Midbrain (tissue), 1 donor: ENCODE measurements at regions not wholly inside any gene's neighbourhood (a gene's known extent, or its start where the extent isn't known, plus 50 kb on each side); places are given as distances from the start of the nearest gene placed in this dataset.
"Not testable (repeated sequence)": the region's sequence is repeated elsewhere in the genome, so short reads cannot be mapped to it uniquely, and the experiment has no call there.

ENCODE experiments used
- DNase-seq: peaks from one replicate; lab custom pipeline; 2025; lab: John Stamatoyannopoulos, UW

DNA sequence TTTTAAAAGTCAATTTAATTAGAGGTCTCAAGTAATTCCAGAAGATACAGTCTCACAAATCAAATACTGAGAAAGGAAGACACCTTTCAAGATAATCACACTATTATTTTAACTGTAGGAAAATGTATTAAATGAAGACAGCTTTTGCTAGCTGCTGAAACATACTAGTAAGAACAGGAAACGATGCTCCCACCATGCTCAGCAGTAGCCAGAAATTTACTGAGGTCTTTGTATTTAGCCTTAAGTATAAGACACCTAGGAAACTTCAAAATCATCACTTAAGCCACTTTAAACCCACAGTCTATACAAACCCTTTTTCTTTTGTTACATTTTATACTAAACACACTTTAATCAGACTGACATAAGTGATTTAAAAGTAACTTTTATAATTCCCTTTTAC is 72.7 kb upstream of the NPIPB12 start:
- not testable (repeated sequence) for DNase-seq

DNA sequence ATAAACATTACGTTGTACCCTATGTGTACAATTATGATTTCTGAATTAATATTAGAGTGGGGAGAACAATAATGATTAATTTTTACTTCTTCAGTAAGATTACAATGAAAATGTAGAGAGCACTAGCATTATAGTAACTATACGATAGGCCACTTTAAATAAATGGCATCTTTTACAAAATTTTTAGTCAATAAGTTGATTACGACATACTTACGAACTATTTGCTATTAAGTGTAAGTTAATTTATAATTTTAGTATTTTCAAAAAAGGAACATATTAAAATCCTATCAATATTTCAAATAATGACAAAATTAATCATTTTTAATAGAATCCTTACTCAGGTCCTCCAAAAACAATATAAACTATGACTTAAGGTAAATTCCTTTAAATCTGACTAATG is 75.6 kb upstream of the NPIPB12 start:
- DNase-seq: not testable (repeated sequence)

DNA sequence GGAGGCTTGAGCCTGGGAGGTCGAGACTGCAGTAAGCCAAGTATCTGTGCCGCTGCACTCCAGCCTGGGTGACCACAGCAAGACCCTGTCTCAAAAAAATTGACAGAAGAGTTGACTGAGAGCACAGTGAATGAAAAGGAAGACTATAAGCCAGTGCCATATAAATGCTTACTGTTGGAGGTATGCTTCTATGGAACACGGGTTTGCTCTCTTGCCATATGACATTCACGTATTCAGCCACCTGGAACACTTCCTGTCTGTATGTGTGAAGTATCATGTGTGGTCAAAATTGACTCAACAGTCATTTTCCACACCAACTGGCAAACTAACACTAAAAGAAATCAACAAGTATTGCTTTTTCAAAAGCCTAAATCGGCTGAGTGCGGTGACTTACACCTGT is 71.1 kb upstream of the SPN start:
- DNase-seq: not testable (repeated sequence)

DNA sequence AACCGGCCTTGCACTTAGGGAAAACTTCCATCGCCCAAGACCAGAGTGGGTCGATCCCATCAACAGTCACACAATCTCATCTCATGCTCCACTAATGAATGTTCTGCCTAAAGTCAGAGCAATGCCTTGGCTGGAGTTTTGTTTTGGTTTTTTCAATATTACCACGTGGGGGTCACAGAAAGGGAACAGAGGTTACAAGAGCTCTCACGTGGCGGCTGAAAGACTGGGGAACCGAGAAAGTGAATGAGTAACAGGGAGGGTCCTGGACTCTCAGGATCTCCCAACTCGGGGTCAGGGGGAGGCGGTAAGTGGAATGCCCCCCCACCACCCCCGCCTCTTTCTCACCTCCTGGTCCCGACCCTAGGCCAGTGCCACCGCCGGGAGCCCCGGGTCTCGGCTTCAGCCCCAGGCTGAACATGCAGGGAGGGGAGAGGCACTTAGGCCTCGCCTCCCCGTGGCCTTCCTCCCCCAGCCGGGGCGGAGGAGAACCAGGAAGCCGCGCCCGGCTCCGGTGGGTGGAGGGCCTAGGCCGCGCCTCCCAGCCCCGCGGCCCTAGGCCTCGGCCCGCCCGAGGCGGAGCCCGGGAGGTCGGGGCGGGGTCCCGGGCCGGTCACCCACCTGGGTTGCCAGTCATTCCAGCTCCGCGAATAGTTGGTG is 68.7 kb upstream of the SPN start:
- DNase-seq: not testable (repeated sequence)

DNA sequence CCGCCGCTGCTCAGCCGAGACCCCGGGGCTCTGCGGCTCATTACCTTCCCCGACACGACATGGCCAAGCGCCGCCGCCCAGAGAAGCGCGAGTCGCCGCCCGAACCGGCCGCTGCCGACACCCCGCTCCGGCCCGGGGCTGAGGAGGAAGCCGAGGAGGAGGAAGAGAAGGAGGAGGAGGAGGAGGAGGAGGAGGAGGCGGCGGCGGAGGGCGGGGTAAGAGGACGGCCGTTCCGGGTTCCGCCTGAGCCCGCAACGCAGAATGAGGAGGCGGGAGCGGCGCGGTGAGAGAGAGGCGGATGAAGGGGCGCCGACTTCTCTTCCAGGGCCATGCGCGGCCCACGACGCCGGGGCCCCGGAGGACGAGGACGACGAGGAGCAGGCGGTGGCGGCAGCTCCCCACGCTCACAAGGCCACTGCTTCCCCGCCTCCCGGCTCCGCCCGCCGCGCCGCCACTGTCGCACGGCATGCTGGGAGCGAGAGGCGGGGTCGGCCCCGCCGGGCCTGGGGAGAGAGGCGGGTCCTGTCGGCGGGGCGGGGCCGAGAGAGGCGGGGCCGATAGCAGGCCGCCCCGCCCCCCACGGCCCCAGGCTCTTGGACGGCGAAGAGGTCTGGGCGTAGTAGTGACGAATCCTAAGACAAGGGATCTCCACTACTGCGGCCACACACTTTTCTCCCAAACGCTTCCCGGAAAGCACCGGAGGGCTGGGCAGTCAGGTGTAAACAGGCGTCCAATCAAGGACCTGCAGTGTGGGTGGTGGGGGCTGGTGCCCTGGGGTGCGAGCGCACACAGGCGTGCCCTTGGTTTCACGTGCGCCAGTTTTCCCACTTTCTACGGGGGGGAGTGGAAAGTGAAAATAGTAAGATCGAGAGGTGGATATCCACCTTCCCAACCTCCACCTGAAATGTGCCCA is 67.9 kb upstream of the SPN start:
- DNase-seq: peak; percentile 93

DNA sequence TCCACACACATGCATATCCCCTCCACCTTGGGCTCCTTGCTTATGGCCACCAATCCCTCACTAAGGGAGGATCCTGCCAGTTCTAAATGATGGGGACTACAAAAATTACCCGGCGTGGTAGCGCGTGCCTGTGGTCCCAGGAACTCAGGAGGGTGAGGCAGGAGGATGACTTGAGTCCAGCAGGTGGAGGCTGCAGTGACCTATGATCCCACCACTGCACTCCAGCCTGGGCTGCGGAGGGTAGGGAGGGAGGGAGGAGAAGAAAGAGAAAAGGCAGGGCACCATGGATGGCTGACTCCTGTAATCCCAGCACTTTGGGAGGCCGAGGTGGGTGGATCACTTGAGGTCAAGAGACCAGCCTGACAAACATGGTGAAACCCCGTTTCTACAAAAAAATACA is 66.0 kb upstream of the SPN start:
- not testable (repeated sequence) for DNase-seq

DNA sequence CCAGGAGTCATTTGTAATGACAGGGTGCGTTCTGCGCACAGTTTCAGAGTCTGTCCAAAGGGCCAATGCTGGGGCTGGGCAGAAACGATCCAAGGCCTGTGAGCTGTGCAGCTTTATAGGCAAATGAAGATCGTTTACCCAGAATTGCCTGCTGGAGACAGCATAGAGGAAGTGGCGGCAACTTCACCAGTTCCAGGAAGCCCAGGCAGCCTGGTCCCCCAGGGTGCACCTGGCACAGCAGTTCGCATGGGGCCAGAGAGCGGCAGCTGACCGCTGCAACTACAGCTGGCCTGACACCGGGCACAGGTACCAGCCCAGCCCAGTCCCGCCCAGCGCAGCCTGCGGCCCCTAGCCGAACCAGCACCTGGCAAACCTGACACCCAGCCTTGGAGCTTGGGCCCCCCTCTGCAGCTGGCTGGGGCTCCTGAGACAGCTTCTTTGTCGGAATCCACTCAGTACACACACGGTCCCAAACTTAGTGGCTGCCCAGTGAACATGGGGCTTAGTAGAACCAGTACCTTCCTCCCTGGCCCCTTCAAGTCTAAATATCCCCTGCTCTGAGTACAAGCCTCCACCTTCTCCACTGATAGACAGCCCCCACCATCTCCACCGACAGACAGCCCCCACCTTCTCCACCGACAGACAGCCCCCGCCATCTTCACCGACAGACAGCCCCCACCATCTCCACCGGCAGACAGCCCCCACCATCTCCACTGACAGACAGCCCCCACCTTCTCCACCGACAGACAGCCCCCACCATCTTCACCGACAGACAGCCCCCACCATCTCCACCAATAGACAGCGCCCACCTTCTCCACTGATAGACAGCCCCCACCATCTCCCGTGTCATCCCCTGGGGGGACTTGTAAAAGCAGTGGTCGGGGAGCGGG is 62.7 kb upstream of the SPN start:
- not testable (repeated sequence) for DNase-seq

DNA sequence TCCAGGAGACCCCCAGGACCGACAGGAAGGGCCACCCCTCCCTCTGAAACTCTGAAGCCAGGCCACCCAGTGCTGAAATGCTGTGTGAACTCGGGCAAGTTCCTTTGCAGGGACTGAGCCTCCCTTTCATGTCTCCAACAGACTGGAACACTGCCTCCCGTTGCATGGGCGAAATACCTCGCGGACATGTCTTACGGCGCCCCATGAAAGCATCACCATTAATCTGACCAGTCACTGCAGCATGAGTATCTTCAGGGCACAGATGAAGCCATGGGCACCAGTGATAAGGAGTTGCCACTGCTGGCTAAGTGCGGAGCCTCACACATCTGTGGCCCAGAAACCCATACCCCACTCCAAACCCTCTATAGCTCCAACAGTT is 60.8 kb upstream of the SPN start:
- not testable (repeated sequence) for DNase-seq

DNA sequence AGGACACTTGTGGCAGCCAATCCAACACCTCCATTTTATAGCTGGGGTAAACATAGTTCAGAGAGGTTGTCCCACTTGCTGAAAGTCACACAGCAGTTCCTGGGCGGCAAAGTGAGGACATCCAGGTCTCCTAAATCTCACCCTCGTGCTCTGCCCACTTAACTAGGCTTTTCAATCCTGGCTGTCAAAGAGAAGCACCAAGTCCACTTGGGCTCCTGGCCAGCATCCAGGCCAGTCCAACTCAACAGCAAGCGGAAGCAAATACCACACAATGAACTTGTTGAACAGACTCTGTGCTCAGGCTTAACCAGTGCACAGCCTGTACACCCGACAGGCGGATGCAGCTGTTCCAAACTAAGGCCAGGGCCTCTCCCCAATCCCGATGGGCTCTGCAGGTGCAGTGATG is 60.4 kb upstream of the SPN start:
- not testable (repeated sequence) for DNase-seq

DNA sequence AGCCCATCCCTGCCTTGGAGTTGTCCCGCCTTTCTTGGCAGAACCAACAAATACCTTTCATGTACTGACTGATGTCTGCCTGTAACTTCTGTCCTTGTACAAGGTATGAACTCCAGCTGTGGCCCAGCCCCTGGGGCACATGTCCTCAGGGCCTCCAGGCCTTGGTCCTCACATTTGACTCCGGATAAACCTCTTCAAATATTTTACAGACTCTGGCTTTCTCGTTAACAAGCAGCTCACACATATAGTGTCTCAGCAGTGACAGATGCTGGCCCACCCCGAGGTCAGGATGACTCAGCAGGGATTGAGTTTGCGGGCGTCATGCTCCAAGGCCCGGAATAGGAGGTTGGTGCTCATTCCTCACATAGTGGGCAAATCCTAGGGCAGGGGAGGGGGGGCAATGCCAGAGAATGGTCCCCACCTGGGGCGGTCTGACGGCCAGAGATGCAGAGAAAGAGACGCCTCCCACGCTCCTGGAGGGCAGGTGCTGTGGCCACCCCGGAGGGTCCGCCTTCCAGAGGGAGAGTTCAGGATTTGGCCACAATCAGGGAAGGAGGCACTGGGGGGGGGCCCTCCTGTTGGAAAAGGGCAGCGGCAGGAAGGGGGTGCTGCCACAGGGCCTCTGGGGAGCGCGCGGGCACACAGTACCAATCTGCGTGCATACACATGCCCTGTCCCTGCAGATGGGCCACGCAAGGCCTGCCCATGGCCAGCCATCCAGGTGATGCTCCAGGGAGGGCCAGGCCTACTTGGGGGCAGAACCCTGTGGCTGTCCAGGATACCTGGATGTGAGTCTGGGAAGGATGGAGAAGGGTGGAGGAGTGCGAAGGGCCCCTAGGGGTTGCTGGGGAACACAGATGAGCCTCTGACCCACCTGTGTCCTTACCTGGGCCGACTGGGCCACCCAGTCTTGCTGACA is 58.2 kb upstream of the SPN start:
- peak; percentile 17 for DNase-seq

DNA sequence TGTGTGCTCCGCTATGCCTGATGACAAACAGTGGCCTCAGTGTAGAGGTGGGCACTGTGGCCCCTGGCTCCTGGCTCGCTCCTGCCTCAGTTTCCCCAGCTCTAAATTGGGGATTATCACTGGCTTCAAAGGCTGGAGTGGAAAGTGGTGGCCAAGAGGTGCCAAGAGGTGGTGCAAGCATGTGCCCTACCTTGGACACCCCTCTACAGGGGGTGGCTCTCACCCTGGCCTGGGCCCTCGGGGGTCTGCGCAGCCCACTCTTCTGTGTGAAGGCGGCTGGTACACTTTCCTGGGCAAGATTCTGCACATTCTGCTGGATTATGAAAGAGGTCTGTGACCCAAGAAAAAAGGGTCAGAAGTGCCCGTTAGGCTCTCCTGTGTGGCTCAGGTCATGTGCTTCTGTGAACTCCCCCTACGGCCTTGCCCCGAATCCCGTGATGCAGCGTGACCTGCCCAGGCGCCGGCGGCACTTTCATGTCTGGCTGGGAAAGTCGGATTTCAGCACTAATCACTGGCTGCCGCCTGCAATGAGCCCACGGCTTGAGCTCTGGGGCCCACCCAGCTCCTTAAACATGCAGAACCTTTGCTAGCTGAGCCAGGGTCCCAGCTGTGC is 57.3 kb upstream of the SPN start:
- not testable (repeated sequence) for DNase-seq

DNA sequence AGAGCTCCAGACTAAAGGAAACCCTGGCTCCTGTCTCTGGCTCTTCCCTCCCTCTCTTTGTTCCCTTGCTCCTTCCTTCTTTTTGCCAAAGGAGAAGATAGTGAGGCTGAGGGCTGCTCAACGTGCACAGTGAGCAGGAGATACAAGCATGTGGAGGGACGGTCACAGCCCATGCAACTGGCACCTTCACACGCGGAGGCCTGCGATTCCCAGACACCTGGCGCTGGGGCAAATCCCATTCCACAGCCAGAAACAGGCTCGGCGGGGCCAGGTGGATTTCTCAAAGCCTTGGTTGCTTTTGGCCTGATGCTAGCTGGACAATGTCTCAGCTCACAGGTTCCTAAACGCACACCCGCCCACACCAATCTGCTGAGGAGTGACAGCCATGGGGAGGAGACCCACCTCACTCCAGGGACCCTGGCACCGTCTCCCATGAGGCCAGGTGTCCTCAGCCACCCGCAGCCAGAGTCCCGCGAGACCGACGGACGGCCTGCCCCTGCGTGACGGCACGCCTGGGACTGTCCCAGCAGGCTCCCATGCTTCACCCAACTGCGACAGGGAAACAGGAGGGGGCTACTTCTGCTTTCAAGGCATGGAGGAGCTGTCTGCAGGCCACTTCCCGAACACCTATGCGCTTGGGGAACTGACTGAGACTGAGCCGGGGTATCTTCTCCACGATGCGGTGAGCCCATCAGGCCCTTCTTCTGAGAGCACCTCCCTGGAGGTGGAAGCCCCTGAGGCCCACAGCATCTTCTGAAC is 56.2 kb upstream of the SPN start:
- not testable (repeated sequence) for DNase-seq

DNA sequence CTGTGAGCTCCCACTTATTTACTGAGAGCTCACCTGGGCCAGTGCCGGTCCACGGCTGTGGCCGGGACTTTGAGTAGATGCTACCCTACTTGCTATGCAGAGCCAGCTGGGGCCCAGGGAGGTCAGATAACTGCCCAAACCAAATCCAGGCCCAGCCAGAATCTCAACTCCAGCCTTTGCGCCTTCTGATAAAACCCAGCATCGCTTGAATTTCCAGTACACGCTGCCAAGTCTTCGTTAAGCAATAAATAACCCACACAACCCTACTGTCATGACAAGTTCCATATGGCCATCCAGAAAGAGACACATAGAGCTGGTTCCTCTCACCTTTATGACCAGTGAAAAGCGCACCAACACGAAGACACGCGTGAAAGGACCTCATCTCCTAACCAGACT is 55.6 kb upstream of the SPN start:
- DNase-seq: not testable (repeated sequence)

DNA sequence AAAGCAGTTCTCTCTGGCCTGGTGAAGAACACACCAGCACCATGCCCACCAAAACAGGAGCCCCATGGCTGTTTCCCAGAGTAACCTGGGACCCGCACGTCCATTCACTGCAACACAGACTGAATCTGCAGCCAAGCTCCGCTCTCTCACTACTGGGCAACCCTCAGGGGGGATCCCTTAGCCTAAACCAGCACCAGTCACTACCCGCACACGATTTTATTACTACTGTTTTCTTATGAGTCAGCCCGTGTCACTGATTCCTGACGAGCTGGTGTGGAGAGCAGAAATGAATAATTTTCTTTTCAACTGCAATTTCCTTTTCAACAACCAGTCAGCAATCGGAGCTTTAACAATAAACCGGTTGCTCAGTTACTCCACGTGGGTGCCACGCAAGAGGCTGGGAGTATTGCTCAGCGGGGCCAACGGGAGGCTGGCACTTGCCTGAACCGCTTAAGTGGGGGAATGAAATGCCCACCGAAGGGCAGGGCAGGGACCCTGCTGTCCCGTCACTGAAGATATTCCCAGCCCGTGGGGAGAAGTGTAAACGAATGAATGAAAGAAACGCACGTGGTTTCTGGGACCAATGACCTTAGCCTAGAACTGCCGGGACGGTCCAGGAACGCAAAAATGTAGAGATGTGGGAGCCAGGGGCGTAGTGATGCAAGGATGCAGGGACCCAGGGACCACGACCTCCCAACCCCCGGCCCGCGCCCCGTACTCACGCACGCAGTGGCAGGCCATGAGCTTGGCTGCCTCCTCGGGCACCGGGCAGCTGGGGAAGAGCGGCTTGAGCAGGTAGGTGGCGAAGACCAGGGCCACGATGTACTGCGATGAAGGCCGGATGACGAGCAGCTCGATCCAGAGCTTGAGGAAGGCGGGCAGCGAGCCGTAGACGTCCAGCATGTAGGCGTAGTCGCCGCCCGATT is 50.4 kb upstream of the SPN start:
- DNase-seq: not testable (repeated sequence)
